ENCODE measurements at regions not wholly inside any gene's neighbourhood (a gene's known extent, or its start where the extent isn't known, plus 50 kb on each side); places are given as distances from the start of the nearest gene placed in this dataset.

DNA sequence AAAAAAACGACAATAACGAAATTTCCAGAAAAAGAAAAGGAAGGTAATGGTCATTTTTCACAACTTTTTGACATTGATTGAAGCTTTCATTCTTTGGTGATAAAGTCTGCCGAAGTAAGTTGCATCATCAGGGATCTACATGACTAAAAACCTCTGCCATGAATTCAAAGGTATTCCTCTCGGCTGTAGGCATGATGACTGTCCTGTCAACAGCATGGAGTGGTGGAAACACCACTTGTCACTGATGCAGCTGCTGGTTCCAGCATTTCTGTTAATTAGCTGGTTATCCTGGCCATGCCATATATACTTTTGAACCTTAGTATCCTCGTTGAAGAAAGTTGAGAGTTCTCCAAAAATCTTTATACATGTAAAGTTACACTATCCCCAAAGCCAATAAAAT, 859.0 kb upstream of the ARPP21 start:
- TF ChIP-seq, protein P1, sequence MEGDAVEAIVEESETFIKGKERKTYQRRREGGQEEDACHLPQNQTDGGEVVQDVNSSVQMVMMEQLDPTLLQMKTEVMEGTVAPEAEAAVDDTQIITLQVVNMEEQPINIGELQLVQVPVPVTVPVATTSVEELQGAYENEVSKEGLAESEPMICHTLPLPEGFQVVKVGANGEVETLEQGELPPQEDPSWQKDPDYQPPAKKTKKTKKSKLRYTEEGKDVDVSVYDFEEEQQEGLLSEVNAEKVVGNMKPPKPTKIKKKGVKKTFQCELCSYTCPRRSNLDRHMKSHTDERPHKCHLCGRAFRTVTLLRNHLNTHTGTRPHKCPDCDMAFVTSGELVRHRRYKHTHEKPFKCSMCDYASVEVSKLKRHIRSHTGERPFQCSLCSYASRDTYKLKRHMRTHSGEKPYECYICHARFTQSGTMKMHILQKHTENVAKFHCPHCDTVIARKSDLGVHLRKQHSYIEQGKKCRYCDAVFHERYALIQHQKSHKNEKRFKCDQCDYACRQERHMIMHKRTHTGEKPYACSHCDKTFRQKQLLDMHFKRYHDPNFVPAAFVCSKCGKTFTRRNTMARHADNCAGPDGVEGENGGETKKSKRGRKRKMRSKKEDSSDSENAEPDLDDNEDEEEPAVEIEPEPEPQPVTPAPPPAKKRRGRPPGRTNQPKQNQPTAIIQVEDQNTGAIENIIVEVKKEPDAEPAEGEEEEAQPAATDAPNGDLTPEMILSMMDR (conservative IDR thresholded peaks at IDR 0.05; ENCODE audit: low read depth in 2 of 2): no peak
- TF ChIP-seq EZH2 (IDR thresholded peaks at IDR 0.05; ENCODE audit: low read depth, unreplicated experiment) (no peak), POLR2AphosphoS5 (IDR thresholded peaks at IDR 0.05; ENCODE audit: low read depth) (no peak), EZH2phosphoT487 (IDR thresholded peaks at IDR 0.05; ENCODE audit: unreplicated experiment) (no peak), JUNB (IDR thresholded peaks at IDR 0.05; ENCODE audit: unreplicated experiment) (no peak), STAT1 (IDR thresholded peaks at IDR 0.05; ENCODE audit: unreplicated experiment) (no peak), CREB1 (CRISPR knock-in tag; IDR thresholded peaks at IDR 0.05; ENCODE audit: low read depth) (no peak), ZNF114 (CRISPR knock-in tag; IDR thresholded peaks at IDR 0.05) (no peak)
- TF ChIP-seq, protein P2, sequence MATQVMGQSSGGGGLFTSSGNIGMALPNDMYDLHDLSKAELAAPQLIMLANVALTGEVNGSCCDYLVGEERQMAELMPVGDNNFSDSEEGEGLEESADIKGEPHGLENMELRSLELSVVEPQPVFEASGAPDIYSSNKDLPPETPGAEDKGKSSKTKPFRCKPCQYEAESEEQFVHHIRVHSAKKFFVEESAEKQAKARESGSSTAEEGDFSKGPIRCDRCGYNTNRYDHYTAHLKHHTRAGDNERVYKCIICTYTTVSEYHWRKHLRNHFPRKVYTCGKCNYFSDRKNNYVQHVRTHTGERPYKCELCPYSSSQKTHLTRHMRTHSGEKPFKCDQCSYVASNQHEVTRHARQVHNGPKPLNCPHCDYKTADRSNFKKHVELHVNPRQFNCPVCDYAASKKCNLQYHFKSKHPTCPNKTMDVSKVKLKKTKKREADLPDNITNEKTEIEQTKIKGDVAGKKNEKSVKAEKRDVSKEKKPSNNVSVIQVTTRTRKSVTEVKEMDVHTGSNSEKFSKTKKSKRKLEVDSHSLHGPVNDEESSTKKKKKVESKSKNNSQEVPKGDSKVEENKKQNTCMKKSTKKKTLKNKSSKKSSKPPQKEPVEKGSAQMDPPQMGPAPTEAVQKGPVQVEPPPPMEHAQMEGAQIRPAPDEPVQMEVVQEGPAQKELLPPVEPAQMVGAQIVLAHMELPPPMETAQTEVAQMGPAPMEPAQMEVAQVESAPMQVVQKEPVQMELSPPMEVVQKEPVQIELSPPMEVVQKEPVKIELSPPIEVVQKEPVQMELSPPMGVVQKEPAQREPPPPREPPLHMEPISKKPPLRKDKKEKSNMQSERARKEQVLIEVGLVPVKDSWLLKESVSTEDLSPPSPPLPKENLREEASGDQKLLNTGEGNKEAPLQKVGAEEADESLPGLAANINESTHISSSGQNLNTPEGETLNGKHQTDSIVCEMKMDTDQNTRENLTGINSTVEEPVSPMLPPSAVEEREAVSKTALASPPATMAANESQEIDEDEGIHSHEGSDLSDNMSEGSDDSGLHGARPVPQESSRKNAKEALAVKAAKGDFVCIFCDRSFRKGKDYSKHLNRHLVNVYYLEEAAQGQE (IDR thresholded peaks at IDR 0.05; ENCODE audit: unreplicated experiment): no peak
- TF ChIP-seq, protein P3, sequence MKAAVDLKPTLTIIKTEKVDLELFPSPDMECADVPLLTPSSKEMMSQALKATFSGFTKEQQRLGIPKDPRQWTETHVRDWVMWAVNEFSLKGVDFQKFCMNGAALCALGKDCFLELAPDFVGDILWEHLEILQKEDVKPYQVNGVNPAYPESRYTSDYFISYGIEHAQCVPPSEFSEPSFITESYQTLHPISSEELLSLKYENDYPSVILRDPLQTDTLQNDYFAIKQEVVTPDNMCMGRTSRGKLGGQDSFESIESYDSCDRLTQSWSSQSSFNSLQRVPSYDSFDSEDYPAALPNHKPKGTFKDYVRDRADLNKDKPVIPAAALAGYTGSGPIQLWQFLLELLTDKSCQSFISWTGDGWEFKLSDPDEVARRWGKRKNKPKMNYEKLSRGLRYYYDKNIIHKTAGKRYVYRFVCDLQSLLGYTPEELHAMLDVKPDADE (IDR thresholded peaks at IDR 0.05): no peak

All from GM23338 (cell line).